ENCODE measurements at regions not wholly inside any gene's neighbourhood (a gene's known extent, or its start where the extent isn't known, plus 50 kb on each side); places are given as distances from the start of the nearest gene placed in this dataset.
A peak's percentile ranks its signal among the peaks of the same experiment; 100 is the strongest.

GRCh38 chr6:71621918-71622519 is 264.3 kb upstream of the RIMS1 start:
- Histone ChIP-seq H3K36me3 (no peaks in the 10 kb centered on the region), H3K27me3 (ENCODE audit: insufficient read depth, low read depth, severe bottlenecking) (no peaks in the 10 kb centered on the region), H3K4me3 (ENCODE audit: low read depth, low read length) (no peak overlapping the region), H3K27ac (no peak overlapping the region), H3K9me3 (ENCODE audit: severe bottlenecking) (peaks cover 6% of the 10 kb centered on the region)
- no peak for DNase-seq
- peak; percentile 44; the same call in 1 of the 2 replicates for TF ChIP-seq CTCF (IDR thresholded peaks at IDR 0.05; ENCODE audit: low read depth, low read length)

GRCh38 chr6:71642120-71642519 is 244.2 kb upstream of the RIMS1 start:
- Histone ChIP-seq H3K4me3 (ENCODE audit: low read depth, low read length) (no peak overlapping the region), H3K9me3 (ENCODE audit: severe bottlenecking) (no peaks in the 10 kb centered on the region), H3K27me3 (ENCODE audit: insufficient read depth, low read depth, severe bottlenecking) (no peaks in the 10 kb centered on the region), H3K36me3 (no peaks in the 10 kb centered on the region), H3K27ac (no peak overlapping the region)
- no peak for DNase-seq
- no peak for TF ChIP-seq CTCF (IDR thresholded peaks at IDR 0.05; ENCODE audit: low read depth, low read length)

GRCh38 chr6:71642793-71643192 is 243.6 kb upstream of the RIMS1 start:
- DNase-seq = no peak
- H3K4me3 ChIP-seq (ENCODE audit: low read depth, low read length) = no peak overlapping the region
- no peak for TF ChIP-seq CTCF (IDR thresholded peaks at IDR 0.05; ENCODE audit: low read depth, low read length)
- H3K27ac ChIP-seq = no peak overlapping the region
- H3K36me3 ChIP-seq = no peaks in the 10 kb centered on the region
- no peaks in the 10 kb centered on the region for H3K27me3 ChIP-seq (ENCODE audit: insufficient read depth, low read depth, severe bottlenecking)
- H3K9me3 ChIP-seq (ENCODE audit: severe bottlenecking) = no peaks in the 10 kb centered on the region

- no peaks in the 10 kb centered on the region for H3K36me3 ChIP-seq
- TF ChIP-seq CTCF (IDR thresholded peaks at IDR 0.05; ENCODE audit: low read depth, low read length) = no peak
- no peak for DNase-seq
- H3K27me3 ChIP-seq (ENCODE audit: insufficient read depth, low read depth, severe bottlenecking) = no peaks in the 10 kb centered on the region
- no peak overlapping the region for H3K4me3 ChIP-seq (ENCODE audit: low read depth, low read length)
- H3K27ac ChIP-seq = no peak overlapping the region
- no peaks in the 10 kb centered on the region for H3K9me3 ChIP-seq (ENCODE audit: severe bottlenecking)
Observed at GRCh38 chr6:71645299-71645698, 241.1 kb upstream of the RIMS1 start.

GRCh38 chr6:71649915-71650314 is 236.4 kb upstream of the RIMS1 start:
- Histone ChIP-seq H3K4me3 (ENCODE audit: low read depth, low read length) (no peak overlapping the region), H3K27me3 (ENCODE audit: insufficient read depth, low read depth, severe bottlenecking) (no peaks in the 10 kb centered on the region), H3K36me3 (no peaks in the 10 kb centered on the region), H3K9me3 (ENCODE audit: severe bottlenecking) (no peaks in the 10 kb centered on the region), H3K27ac (no peak overlapping the region)
- TF ChIP-seq CTCF (IDR thresholded peaks at IDR 0.05; ENCODE audit: low read depth, low read length) = no peak
- no peak for DNase-seq

GRCh38 chr6:71651636-71652035 is 234.7 kb upstream of the RIMS1 start:
- DNase-seq = no peak
- no peaks in the 10 kb centered on the region for H3K9me3 ChIP-seq (ENCODE audit: severe bottlenecking)
- no peak overlapping the region for H3K4me3 ChIP-seq (ENCODE audit: low read depth, low read length)
- no peak overlapping the region for H3K27ac ChIP-seq
- no peaks in the 10 kb centered on the region for H3K27me3 ChIP-seq (ENCODE audit: insufficient read depth, low read depth, severe bottlenecking)
- H3K36me3 ChIP-seq = no peaks in the 10 kb centered on the region
- no peak for TF ChIP-seq CTCF (IDR thresholded peaks at IDR 0.05; ENCODE audit: low read depth, low read length)

Data from WERI-Rb-1 (cell line).